Stimulated activated CD8-positive, alpha-beta memory T cell treated with anti-CD3 and anti-CD28 coated beads, Interleukin-15, amount 100 ng/mL, for 48 hours (primary cell): ENCODE measurements at regions not wholly inside any gene's neighbourhood (a gene's known extent, or its start where the extent isn't known, plus 50 kb on each side); places are given as distances from the start of the nearest gene placed in this dataset.
A peak's percentile ranks its signal among the peaks of the same experiment; 100 is the strongest.

Experiments
- DNase-seq, 2 donors: peaks; one replicate each; pipeline ENCODE4 v3.0.0-alpha.2; 2020; ENCODE audit warnings: low read depth in 2 of 2

- no peak for DNase-seq
Measured at GRCh38 chr5:8386719-8387288, 517.9 kb downstream of the MTRR start.

DNA sequence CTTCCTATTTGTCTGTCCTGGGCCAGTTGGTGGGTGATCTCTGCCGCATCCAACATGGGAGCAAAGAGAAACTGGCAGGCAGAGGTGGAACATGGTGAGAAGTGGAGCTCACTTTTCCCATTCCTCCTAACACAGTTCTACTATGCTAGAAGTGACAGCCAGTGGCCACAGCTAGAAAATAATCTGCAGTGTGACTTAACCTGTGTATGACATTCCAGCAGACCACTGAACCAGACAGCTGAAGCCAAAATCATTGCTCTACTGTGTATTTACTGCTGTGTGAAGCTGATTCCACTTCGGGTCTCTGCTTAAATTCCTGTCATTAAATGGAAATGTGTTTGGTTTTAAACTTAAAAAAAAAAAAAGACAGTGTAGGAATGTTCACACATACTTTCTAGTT, 523.0 kb downstream of the MTRR start:
- no peak for DNase-seq

DNA sequence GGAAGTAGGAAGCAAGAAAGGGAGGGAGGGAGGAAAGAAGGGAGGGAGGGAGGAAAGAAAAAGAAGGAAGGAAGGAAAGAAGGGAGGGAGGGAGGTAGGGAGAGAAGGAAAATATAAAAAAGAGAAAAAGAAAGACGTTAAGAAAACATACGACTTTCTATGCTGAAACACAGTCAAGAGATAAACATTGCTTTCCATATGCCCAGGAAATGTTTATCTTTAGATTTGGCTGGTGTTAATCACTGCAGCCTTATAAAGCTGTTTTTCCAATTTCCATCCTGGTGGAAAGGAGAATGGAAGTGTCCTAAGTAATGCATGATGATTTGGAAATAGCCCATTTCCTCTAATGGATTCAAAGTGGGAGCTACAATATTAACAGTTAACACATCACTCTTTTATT, 524.3 kb downstream of the MTRR start:
- DNase-seq = no peak

- DNase-seq = no peak
Measured at GRCh38 chr5:8394965-8395364, 526.0 kb downstream of the MTRR start.

GRCh38 chr5:8396246-8396645, 527.3 kb downstream of the MTRR start:
- DNase-seq = no peak

DNA sequence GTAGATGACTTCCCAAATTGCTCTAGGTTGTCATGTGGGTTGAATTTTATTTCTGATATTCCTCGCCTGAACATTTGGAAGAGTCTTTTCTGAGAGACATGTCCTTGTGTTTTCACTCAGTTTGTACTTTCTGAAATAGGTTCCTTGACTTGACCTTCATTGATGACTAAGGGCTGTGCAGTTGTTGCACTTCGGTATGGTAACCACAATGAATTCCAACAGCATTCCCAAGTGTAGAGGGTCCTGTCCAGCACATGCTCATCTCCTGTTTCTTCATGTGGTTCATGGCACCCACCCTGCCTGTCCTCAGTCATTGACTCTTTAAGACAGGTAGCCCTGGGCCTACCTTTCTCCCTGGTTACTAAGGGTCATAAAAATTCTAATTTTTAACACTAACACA, 527.8 kb downstream of the MTRR start:
- no peak for DNase-seq

- DNase-seq = no peak
Measured at GRCh38 chr5:8399471-8399870, 530.5 kb downstream of the MTRR start.

- DNase-seq = no peak
Measured at GRCh38 chr5:8408258-8408657, 539.3 kb downstream of the MTRR start.

GRCh38 chr5:8410618-8411017, 541.7 kb downstream of the MTRR start:
- DNase-seq = no peak

- DNase-seq = no peak
Measured at GRCh38 chr5:8413975-8414374, 545.0 kb downstream of the MTRR start.

- no peak for DNase-seq
Measured at GRCh38 chr5:8417316-8418048, 548.5 kb downstream of the MTRR start.

GRCh38 chr5:8418049-8418426, 549.1 kb downstream of the MTRR start:
- DNase-seq = no peak

- no peak for DNase-seq
Measured at GRCh38 chr5:8429778-8430758, 561.1 kb downstream of the MTRR start.

GRCh38 chr5:8434501-8434900, 565.6 kb downstream of the MTRR start:
- DNase-seq = no peak

DNA sequence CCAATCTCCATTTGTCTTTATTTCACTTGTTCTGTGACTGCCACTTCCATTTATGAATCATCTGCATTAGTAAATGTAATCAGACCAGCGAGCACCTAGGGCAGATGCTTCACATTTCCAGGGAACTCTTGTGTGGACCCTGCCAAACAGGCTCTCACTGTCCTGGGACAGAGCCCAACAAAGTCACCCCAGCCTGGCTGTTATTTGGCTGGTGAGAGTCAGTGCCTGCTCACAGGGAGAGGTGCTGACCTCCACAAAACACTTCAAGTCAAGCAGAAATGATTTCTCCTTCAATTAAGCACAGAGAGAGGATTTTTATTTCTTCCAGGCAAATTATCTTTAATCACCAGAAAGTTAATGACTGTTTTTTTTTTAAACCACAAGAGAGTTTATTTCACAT, 568.0 kb downstream of the MTRR start:
- DNase-seq = no peak

GRCh38 chr5:8445139-8445538, 576.2 kb downstream of the MTRR start:
- no peak for DNase-seq

GRCh38 chr5:8446179-8446578, 577.2 kb downstream of the MTRR start:
- no peak for DNase-seq

DNA sequence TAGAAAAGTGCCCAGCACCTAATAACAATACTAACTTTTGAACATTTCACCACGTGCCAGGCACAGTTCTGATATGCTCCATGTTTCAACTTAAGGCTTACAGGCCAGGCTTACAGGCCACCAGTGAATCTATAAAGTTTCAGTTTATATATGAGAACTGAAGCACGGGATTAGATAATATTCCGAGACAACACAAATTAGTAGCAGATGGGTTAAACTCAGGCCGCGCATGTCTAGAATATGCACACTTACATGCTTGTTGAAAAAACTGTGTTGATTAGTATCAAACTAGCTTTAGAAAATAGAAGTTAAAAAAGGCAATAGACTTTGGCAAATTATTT, 587.9 kb downstream of the MTRR start:
- no peak for DNase-seq

GRCh38 chr5:8457187-8458037, 588.5 kb downstream of the MTRR start:
- peak; percentile 66 to 78 for DNase-seq

- no peak for DNase-seq
Measured at GRCh38 chr5:8458038-8458383, 589.1 kb downstream of the MTRR start.

GRCh38 chr5:8461543-8461942, 592.6 kb downstream of the MTRR start:
- DNase-seq = no peak

DNA sequence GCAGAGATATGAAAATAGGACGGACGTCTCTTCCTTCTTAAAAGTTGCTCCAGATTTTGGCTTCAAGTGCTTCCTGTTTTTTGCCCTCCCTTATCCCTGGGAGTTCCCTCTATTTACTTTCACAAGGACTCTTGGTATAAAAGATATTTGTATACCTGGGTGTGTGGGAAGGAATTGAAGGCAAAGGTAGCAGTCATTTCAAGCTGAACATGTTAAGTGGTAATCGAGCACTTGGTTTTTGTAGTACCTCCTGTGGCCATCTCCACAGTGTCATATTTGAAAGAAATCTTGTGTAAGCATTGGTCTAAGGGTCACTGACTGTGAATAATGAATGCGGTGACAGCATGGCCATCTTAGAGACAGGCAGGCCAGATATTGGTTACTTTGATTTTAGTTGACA, 593.6 kb downstream of the MTRR start:
- no peak for DNase-seq
